Activated naive CD8-positive, alpha-beta T cell treated with anti-CD3 and anti-CD28 coated beads, Interleukin-2, amount 50 U/mL, for 24 hours (primary cell): ENCODE measurements at regions not wholly inside any gene's neighbourhood (a gene's known extent, or its start where the extent isn't known, plus 50 kb on each side); places are given as distances from the start of the nearest gene placed in this dataset.
"Not testable (repeated sequence)": the region's sequence is repeated elsewhere in the genome, so short reads cannot be mapped to it uniquely, and the experiment has no call there.

Source experiments
- ATAC-seq: fragments of 150-1000 bp; cut with Tn5 transposase; one replicate; pipeline ENCODE4 v1.10.0; 2021
- DNase-seq: peaks from one replicate; pipeline ENCODE4 v3.0.0; 2021
- H3K27ac Mint-ChIP-seq: one replicate; pipeline ENCODE4 v1.8.0; 2021; ENCODE audit warnings: mild to moderate bottlenecking, mixed read lengths
- H3K27me3 Mint-ChIP-seq: one replicate; pipeline ENCODE4 v1.8.0; 2021; ENCODE audit warnings: mixed read lengths
- H3K36me3 Mint-ChIP-seq: one replicate; pipeline ENCODE4 v1.8.0; 2021; ENCODE audit warnings: low read depth, mixed read lengths
- H3K4me1 Mint-ChIP-seq: one replicate; pipeline ENCODE4 v1.8.0; 2021; ENCODE audit warnings: mixed read lengths
- H3K4me3 Mint-ChIP-seq: one replicate; pipeline ENCODE4 v1.8.0; 2021; ENCODE audit warnings: mild to moderate bottlenecking, moderate library complexity, mixed read lengths
- H3K9me3 Mint-ChIP-seq: one replicate; pipeline ENCODE4 v1.8.0; 2021; ENCODE audit warnings: mixed read lengths

GRCh38 chr9:15070716-15071115 is 160.5 kb upstream of the FREM1 start:
- Mint-ChIP-seq H3K27ac (no peak overlapping the region), H3K9me3 (peaks cover under 1% of the 10 kb centered on the region), H3K4me3 (no peak overlapping the region), H3K36me3 (no peaks in the 10 kb centered on the region), H3K4me1 (no peaks in the 10 kb centered on the region), H3K27me3 (peaks cover 3% of the 10 kb centered on the region)
- no peak for DNase-seq
- no peak for ATAC-seq

- no peak for ATAC-seq
- Mint-ChIP-seq H3K9me3 (peaks cover 4% of the 10 kb centered on the region), H3K27me3 (no peaks in the 10 kb centered on the region), H3K4me1 (no peaks in the 10 kb centered on the region), H3K27ac (no peak overlapping the region), H3K36me3 (no peaks in the 10 kb centered on the region), H3K4me3 (no peak overlapping the region)
- DNase-seq: no peak
These were observed 158.9 kb upstream of the FREM1 start for GRCh38 chr9:15069106-15069505.

- Mint-ChIP-seq H3K4me1 (no peaks in the 10 kb centered on the region), H3K27me3 (peaks cover 3% of the 10 kb centered on the region), H3K27ac (no peak overlapping the region), H3K4me3 (no peak overlapping the region), H3K36me3 (no peaks in the 10 kb centered on the region), H3K9me3 (peaks cover 4% of the 10 kb centered on the region)
- DNase-seq (no peak), ATAC-seq (no peak)
These were observed 158.0 kb upstream of the FREM1 start for GRCh38 chr9:15068261-15068660.

DNA sequence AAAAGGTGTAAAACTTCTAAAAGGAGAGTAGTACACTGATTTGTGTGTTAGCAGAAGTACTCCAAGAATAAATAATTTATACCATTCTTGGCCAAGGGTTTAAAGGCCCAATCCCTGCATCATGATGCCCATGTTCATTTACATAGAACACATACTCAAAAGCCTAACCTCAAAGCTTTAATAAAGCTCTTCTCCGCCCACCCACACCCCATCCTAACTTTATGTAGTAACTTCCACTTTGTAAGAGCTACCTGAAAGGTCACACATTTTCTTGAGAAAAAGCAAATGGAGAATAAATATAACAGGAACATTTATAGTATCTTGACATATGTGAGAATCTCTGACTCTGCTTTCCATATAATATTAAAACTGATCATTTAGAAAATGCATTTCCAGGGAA is 148.8 kb upstream of the FREM1 start:
- H3K27ac Mint-ChIP-seq: no peak overlapping the region
- ATAC-seq (no peak), DNase-seq (no peak)
- peaks cover 4% of the 10 kb centered on the region for H3K9me3 Mint-ChIP-seq
- peaks cover 9% of the 10 kb centered on the region for H3K27me3 Mint-ChIP-seq
- no peaks in the 10 kb centered on the region for H3K36me3 Mint-ChIP-seq
- H3K4me1 Mint-ChIP-seq: no peaks in the 10 kb centered on the region
- no peak overlapping the region for H3K4me3 Mint-ChIP-seq

DNA sequence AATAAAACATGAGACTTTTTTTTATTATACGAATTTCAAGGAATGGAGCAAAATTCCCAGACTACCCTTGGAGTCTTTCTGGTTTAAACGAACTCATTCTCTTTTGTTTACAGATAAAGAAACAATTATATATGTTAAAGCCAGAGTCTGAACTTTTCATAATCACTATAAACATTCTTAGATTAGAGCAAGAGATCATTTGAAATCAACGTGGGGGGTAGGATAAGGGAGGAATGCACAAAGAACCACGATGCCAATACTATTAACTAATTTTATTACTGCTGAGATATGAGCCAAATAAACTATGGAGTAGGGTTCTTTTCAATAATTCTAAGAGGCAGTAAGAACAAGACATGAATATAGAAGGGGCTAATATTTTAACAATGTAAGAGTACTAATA is 148.0 kb upstream of the FREM1 start:
- no peak overlapping the region for H3K4me3 Mint-ChIP-seq
- no peak overlapping the region for H3K27ac Mint-ChIP-seq
- peaks cover 4% of the 10 kb centered on the region for H3K9me3 Mint-ChIP-seq
- no peak for ATAC-seq
- no peaks in the 10 kb centered on the region for H3K36me3 Mint-ChIP-seq
- peaks cover 6% of the 10 kb centered on the region for H3K27me3 Mint-ChIP-seq
- H3K4me1 Mint-ChIP-seq: no peaks in the 10 kb centered on the region
- no peak for DNase-seq

DNA sequence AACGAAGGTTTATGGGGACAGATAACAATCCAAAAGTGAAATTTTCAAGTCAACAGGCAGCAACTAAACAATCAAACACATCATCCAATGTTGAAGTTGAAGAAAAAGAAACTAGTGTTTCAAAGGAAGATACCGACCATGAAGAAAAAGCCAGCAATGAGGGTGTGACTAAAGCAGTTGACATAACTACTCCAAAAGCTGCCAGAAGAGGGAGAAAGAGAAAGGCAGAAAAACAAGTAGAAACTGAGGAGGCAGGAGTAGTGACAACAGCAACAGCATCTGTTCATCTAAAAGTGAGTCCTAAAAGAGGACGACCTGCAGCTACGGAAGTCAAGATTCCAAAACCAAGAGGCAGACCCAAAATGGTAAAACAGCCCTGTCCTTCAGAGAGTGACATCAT is 145.1 kb upstream of the FREM1 start:
- H3K4me3 Mint-ChIP-seq, H3K9me3 Mint-ChIP-seq, H3K27ac Mint-ChIP-seq, H3K27me3 Mint-ChIP-seq, H3K4me1 Mint-ChIP-seq, H3K36me3 Mint-ChIP-seq, DNase-seq, ATAC-seq: not testable (repeated sequence)

- Mint-ChIP-seq H3K36me3 (no peaks in the 10 kb centered on the region), H3K4me3 (no peak overlapping the region), H3K27me3 (peaks cover 2% of the 10 kb centered on the region), H3K9me3 (no peaks in the 10 kb centered on the region), H3K27ac (no peak overlapping the region), H3K4me1 (no peaks in the 10 kb centered on the region)
- no peak for DNase-seq
- ATAC-seq: no peak
These were observed 138.5 kb upstream of the FREM1 start for GRCh38 chr9:15048772-15049171.

- ATAC-seq (no peak), DNase-seq (no peak)
- H3K27me3 Mint-ChIP-seq: peaks cover 2% of the 10 kb centered on the region
- H3K4me1 Mint-ChIP-seq: no peaks in the 10 kb centered on the region
- no peak overlapping the region for H3K4me3 Mint-ChIP-seq
- no peak overlapping the region for H3K27ac Mint-ChIP-seq
- no peaks in the 10 kb centered on the region for H3K36me3 Mint-ChIP-seq
- H3K9me3 Mint-ChIP-seq: no peaks in the 10 kb centered on the region
These were observed 136.9 kb upstream of the FREM1 start for GRCh38 chr9:15047028-15047551.

DNA sequence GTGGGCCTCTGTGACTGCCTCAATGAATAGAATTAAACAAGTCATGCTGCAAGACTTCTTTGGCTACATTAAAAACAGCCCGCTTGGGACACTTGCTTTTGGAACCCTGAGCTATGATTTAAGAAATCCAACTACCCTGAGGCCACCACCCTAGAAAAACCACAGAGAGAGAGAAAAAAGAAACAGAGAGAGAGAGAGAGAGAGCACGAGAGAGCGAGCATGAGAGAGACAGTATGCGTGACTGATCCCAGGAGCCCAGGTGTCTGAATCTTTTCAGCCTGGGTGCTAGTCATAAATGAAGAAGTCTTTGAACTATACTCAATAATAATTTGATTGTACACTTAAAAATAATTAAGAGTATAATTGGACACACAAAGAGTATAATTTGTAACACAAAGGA is 123.1 kb upstream of the FREM1 start:
- H3K9me3 Mint-ChIP-seq: peaks cover 14% of the 10 kb centered on the region
- no peaks in the 10 kb centered on the region for H3K27me3 Mint-ChIP-seq
- DNase-seq (no peak), ATAC-seq (no peak)
- no peaks in the 10 kb centered on the region for H3K4me1 Mint-ChIP-seq
- H3K27ac Mint-ChIP-seq: no peak overlapping the region
- H3K4me3 Mint-ChIP-seq: no peak overlapping the region
- no peaks in the 10 kb centered on the region for H3K36me3 Mint-ChIP-seq

DNA sequence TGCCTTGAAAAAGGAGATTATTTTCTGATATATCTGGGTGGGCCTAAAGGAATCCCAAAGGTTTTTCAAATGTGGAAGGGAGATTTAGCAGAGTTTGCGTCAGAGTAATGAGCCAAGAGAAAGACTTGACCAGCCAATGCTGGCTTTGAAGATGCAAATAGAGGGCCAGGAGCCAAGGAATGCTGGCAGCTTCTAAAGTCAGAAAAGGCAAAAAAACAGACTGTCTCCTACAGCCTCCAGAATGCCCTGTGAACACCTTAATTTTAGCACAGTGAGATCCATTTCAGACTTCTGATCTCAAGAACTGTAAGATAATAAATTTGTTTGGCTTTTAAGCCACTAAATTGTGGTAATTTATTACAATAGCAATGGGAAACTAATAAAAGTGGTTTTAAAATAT is 122.6 kb upstream of the FREM1 start:
- H3K9me3 Mint-ChIP-seq: peaks cover 19% of the 10 kb centered on the region
- no peak overlapping the region for H3K27ac Mint-ChIP-seq
- H3K36me3 Mint-ChIP-seq: no peaks in the 10 kb centered on the region
- H3K4me3 Mint-ChIP-seq: no peak overlapping the region
- H3K27me3 Mint-ChIP-seq: no peaks in the 10 kb centered on the region
- H3K4me1 Mint-ChIP-seq: no peaks in the 10 kb centered on the region
- DNase-seq (no peak), ATAC-seq (no peak)

DNA sequence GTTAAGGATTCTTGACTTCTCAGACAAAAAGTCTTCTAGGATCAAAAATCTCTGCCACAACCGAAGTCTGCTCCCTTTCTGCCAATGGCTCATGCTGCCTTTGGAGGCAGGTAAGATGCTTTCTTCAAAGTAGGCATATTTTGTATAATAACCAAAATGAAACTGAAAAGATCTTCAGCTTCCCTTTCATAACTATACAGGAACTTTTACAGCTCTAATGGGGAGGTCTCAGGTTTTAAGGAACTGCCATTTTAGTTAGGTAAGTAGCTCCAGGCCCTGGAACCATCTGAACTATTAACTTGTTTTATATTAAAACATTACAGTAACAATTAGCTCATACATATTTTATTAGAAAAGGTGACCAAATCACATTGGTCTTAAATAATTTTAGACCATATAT is 110.9 kb upstream of the FREM1 start:
- Mint-ChIP-seq H3K27ac (no peak overlapping the region), H3K27me3 (peaks cover 3% of the 10 kb centered on the region), H3K4me1 (no peaks in the 10 kb centered on the region), H3K4me3 (no peak overlapping the region), H3K9me3 (peaks cover 4% of the 10 kb centered on the region), H3K36me3 (peaks cover 2% of the 10 kb centered on the region)
- ATAC-seq (no peak), DNase-seq (no peak)

GRCh38 chr9:15018096-15018637 is 107.9 kb upstream of the FREM1 start:
- H3K27ac Mint-ChIP-seq: no peak overlapping the region
- no peaks in the 10 kb centered on the region for H3K9me3 Mint-ChIP-seq
- no peak overlapping the region for H3K4me3 Mint-ChIP-seq
- H3K4me1 Mint-ChIP-seq: no peaks in the 10 kb centered on the region
- no peak for ATAC-seq
- H3K27me3 Mint-ChIP-seq: no peaks in the 10 kb centered on the region
- no peaks in the 10 kb centered on the region for H3K36me3 Mint-ChIP-seq
- DNase-seq: no peak

GRCh38 chr9:15010581-15010980 is 100.4 kb upstream of the FREM1 start:
- Mint-ChIP-seq H3K4me1 (peaks cover 4% of the 10 kb centered on the region), H3K4me3 (no peak overlapping the region), H3K9me3 (peaks cover 6% of the 10 kb centered on the region), H3K27ac (no peak overlapping the region), H3K36me3 (no peaks in the 10 kb centered on the region), H3K27me3 (peaks cover 3% of the 10 kb centered on the region)
- DNase-seq (no peak), ATAC-seq (no peak)

DNA sequence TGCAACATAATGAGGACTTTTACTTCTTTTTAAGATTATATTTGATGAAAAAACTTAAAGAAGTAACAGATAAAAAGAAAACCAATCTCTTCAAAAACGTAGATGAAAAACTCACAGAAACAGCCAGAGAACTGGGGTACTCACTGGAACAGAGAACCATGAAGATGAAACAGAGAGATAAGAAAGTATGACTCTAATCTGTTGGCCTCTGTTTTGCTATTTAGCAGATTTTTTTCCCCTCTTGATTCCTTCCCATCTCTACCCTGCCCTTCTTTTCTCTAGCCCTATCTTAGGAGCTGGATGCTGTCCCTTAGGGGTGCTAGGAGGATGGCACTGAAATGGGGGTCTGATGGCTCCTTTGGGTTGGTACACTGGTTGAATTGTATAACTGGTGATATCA is 97.5 kb upstream of the FREM1 start:
- ATAC-seq: no peak
- Mint-ChIP-seq H3K27me3 (peaks cover 3% of the 10 kb centered on the region), H3K4me3 (no peak overlapping the region), H3K4me1 (peaks cover 4% of the 10 kb centered on the region), H3K9me3 (peaks cover 6% of the 10 kb centered on the region), H3K27ac (no peak overlapping the region), H3K36me3 (no peaks in the 10 kb centered on the region)
- DNase-seq: no peak

GRCh38 chr9:14994738-14995137 is 84.5 kb upstream of the FREM1 start:
- Mint-ChIP-seq H3K4me1 (peaks cover 23% of the 10 kb centered on the region), H3K4me3 (no peak overlapping the region), H3K27me3 (peaks cover 22% of the 10 kb centered on the region), H3K36me3 (peaks cover 2% of the 10 kb centered on the region), H3K9me3 (peaks cover 6% of the 10 kb centered on the region), H3K27ac (no peak overlapping the region)
- no peak for ATAC-seq
- DNase-seq: no peak
